OCI-LY1 (cell line): ENCODE measurements at regions not wholly inside any gene's neighbourhood (a gene's known extent, or its start where the extent isn't known, plus 50 kb on each side); places are given as distances from the start of the nearest gene placed in this dataset.

Experiments used
- EZH2 ChIP-seq: fragments of 200-600 bp; sonication (generic), shearing (Covaris generic); IDR thresholded peaks from 2 replicates; pipeline ENCODE4 v1.8.0; 2017; ENCODE audit warnings: borderline replicate concordance, mixed run types, mild to moderate bottlenecking, antibody characterized with exemption, low read length, moderate library complexity, mixed read lengths
- TF ChIP-seq, protein P1 (sequence below): fragments of 200-600 bp; sonication (generic), shearing (Covaris generic); IDR thresholded peaks from 2 replicates; pipeline ENCODE4 v1.5.1; 2017; ENCODE audit warnings: mild to moderate bottlenecking, antibody characterized with exemption, low read length, moderate library complexity, mixed read lengths

DNA sequence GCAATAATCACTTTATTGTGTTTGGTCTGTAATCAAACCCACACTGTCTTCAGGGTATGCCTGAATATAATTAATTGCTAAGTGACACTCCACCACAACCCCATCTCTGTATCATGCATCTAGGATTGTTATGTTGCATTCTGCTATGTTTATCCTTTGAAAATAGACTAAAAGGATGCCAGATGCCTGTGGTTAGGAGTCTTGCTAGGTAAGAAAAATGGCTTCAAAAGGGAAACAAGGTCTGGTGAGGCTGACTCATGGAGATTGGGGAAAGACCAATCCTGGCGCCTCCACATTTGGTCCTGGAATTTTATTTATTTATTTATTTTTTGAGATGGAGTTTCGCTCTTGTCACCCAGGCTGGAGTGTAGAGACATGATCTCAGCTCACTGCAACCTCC lies 360.5 kb upstream of the SLC7A11 start:
- TF ChIP-seq, protein P1, sequence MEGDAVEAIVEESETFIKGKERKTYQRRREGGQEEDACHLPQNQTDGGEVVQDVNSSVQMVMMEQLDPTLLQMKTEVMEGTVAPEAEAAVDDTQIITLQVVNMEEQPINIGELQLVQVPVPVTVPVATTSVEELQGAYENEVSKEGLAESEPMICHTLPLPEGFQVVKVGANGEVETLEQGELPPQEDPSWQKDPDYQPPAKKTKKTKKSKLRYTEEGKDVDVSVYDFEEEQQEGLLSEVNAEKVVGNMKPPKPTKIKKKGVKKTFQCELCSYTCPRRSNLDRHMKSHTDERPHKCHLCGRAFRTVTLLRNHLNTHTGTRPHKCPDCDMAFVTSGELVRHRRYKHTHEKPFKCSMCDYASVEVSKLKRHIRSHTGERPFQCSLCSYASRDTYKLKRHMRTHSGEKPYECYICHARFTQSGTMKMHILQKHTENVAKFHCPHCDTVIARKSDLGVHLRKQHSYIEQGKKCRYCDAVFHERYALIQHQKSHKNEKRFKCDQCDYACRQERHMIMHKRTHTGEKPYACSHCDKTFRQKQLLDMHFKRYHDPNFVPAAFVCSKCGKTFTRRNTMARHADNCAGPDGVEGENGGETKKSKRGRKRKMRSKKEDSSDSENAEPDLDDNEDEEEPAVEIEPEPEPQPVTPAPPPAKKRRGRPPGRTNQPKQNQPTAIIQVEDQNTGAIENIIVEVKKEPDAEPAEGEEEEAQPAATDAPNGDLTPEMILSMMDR = no peak
- TF ChIP-seq EZH2 = no peak
